ENCODE measurements at regions not wholly inside any gene's neighbourhood (a gene's known extent, or its start where the extent isn't known, plus 50 kb on each side); places are given as distances from the start of the nearest gene placed in this dataset.

- no peak for ATAC-seq
- TF ChIP-seq ISL1 (CRISPR knock-in tag; IDR thresholded peaks at IDR 0.05) (no peak), PATZ1 (CRISPR knock-in tag; IDR thresholded peaks at IDR 0.05; ENCODE audit: borderline replicate concordance) (no peak), OSR1 (CRISPR knock-in tag; IDR thresholded peaks at IDR 0.05) (no peak), TCF4 (CRISPR knock-in tag; IDR thresholded peaks at IDR 0.05; ENCODE audit: borderline replicate concordance) (no peak), PPARA (CRISPR knock-in tag; IDR thresholded peaks at IDR 0.05; ENCODE audit: borderline replicate concordance) (no peak), SNAI2 (CRISPR knock-in tag; IDR thresholded peaks at IDR 0.05) (no peak), TOX (CRISPR knock-in tag; IDR thresholded peaks at IDR 0.05; ENCODE audit: borderline replicate concordance) (no peak), CSRNP3 (CRISPR knock-in tag; IDR thresholded peaks at IDR 0.05) (no peak), ZFP3 (CRISPR knock-in tag; IDR thresholded peaks at IDR 0.05) (no peak)
Measured at GRCh38 chr3:117553461-117553860, 843.9 kb downstream of the TUSC7 start.

GRCh38 chr3:117556646-117557407, 847.2 kb downstream of the TUSC7 start:
- TF ChIP-seq PPARA (CRISPR knock-in tag; IDR thresholded peaks at IDR 0.05; ENCODE audit: borderline replicate concordance) (no peak), BACH2 (CRISPR knock-in tag; IDR thresholded peaks at IDR 0.05; ENCODE audit: borderline replicate concordance) (no peak), CSDC2 (CRISPR knock-in tag; IDR thresholded peaks at IDR 0.05) (no peak), GLIS3 (CRISPR knock-in tag; IDR thresholded peaks at IDR 0.05) (no peak), ARNTL (CRISPR knock-in tag; IDR thresholded peaks at IDR 0.05; ENCODE audit: borderline replicate concordance, low read depth) (no peak), ZFP3 (CRISPR knock-in tag; IDR thresholded peaks at IDR 0.05) (no peak), CREB5 (CRISPR knock-in tag; IDR thresholded peaks at IDR 0.05; ENCODE audit: low read depth) (no peak), TCF4 (CRISPR knock-in tag; IDR thresholded peaks at IDR 0.05; ENCODE audit: borderline replicate concordance) (no peak), RARB (CRISPR knock-in tag; IDR thresholded peaks at IDR 0.05) (no peak), ZNF70 (CRISPR knock-in tag; IDR thresholded peaks at IDR 0.05) (no peak), ISL1 (CRISPR knock-in tag; IDR thresholded peaks at IDR 0.05) (no peak), ESRRG (CRISPR knock-in tag; IDR thresholded peaks at IDR 0.05) (no peak)
- ATAC-seq, result no peak

GRCh38 chr3:117557464-117558090, 848.0 kb downstream of the TUSC7 start:
- TF ChIP-seq CSRNP3 (CRISPR knock-in tag; IDR thresholded peaks at IDR 0.05) (no peak), ZNF8 (CRISPR knock-in tag; IDR thresholded peaks at IDR 0.05) (no peak), ZFP30 (CRISPR knock-in tag; IDR thresholded peaks at IDR 0.05) (no peak), ZNF70 (CRISPR knock-in tag; IDR thresholded peaks at IDR 0.05) (no peak), RARB (CRISPR knock-in tag; IDR thresholded peaks at IDR 0.05) (no peak), SNAI2 (CRISPR knock-in tag; IDR thresholded peaks at IDR 0.05) (no peak), CSDC2 (CRISPR knock-in tag; IDR thresholded peaks at IDR 0.05) (no peak), POU6F1 (CRISPR knock-in tag; IDR thresholded peaks at IDR 0.05; ENCODE audit: borderline replicate concordance, low read depth) (no peak), TSHZ2 (CRISPR knock-in tag; IDR thresholded peaks at IDR 0.05) (no peak), TOX (CRISPR knock-in tag; IDR thresholded peaks at IDR 0.05; ENCODE audit: borderline replicate concordance) (no peak), ZNF565 (CRISPR knock-in tag; conservative IDR thresholded peaks at IDR 0.05; ENCODE audit: low read depth) (no peak), ARNTL (CRISPR knock-in tag; IDR thresholded peaks at IDR 0.05; ENCODE audit: borderline replicate concordance, low read depth) (no peak), ZFP3 (CRISPR knock-in tag; IDR thresholded peaks at IDR 0.05) (no peak), ISL1 (CRISPR knock-in tag; IDR thresholded peaks at IDR 0.05) (no peak), TCF4 (CRISPR knock-in tag; IDR thresholded peaks at IDR 0.05; ENCODE audit: borderline replicate concordance) (no peak), OSR1 (CRISPR knock-in tag; IDR thresholded peaks at IDR 0.05) (no peak), GLIS3 (CRISPR knock-in tag; IDR thresholded peaks at IDR 0.05) (no peak)
- no peak for ATAC-seq

Data from SK-N-SH treated with all-trans-retinoic acid at 6 μM for 48 hours (cell line).